Fibroblast of skin of abdomen (primary cell): ENCODE measurements at regions not wholly inside any gene's neighbourhood (a gene's known extent, or its start where the extent isn't known, plus 50 kb on each side); places are given as distances from the start of the nearest gene placed in this dataset.

Experiments used
- DNase-seq: peaks from one replicate; pipeline ENCODE4 v3.0.0-alpha.2; 2013

GRCh38 chr19:29293292-29293691 lies 80.3 kb upstream of the UQCRFS1 start:
- DNase-seq: no peak

GRCh38 chr19:29293736-29294342 lies 80.9 kb upstream of the UQCRFS1 start:
- DNase-seq: peak; percentile 4

GRCh38 chr19:29294343-29294811 lies 81.4 kb upstream of the UQCRFS1 start:
- DNase-seq: peak; percentile 36

- no peak for DNase-seq
Measured at GRCh38 chr19:29295285-29295684, 82.3 kb upstream of the UQCRFS1 start.

- no peak for DNase-seq
Measured at GRCh38 chr19:29297381-29297780, 84.4 kb upstream of the UQCRFS1 start.

GRCh38 chr19:29299416-29300380 lies 86.7 kb upstream of the UQCRFS1 start:
- DNase-seq: no peak

GRCh38 chr19:29302002-29302928 lies 89.3 kb upstream of the UQCRFS1 start:
- no peak for DNase-seq

GRCh38 chr19:29303069-29303718 lies 90.2 kb upstream of the UQCRFS1 start:
- no peak for DNase-seq

GRCh38 chr19:29303719-29304090 lies 90.8 kb upstream of the UQCRFS1 start:
- DNase-seq: no peak

- DNase-seq: no peak
Measured at GRCh38 chr19:29305268-29305667, 92.3 kb upstream of the UQCRFS1 start.

GRCh38 chr19:29308977-29309590 lies 96.1 kb upstream of the UQCRFS1 start:
- DNase-seq: no peak

GRCh38 chr19:29309637-29310036 lies 96.7 kb upstream of the UQCRFS1 start:
- no peak for DNase-seq

- no peak for DNase-seq
Measured at GRCh38 chr19:29311191-29311790, 98.3 kb upstream of the UQCRFS1 start.

GRCh38 chr19:29315556-29316190 lies 102.7 kb upstream of the UQCRFS1 start:
- DNase-seq: no peak

- no peak for DNase-seq
Measured at GRCh38 chr19:29318581-29318980, 105.6 kb upstream of the UQCRFS1 start.

- no peak for DNase-seq
Measured at GRCh38 chr19:29320086-29320485, 107.1 kb upstream of the UQCRFS1 start.

GRCh38 chr19:29320618-29321017 lies 107.7 kb upstream of the UQCRFS1 start:
- DNase-seq: no peak

- no peak for DNase-seq
Measured at GRCh38 chr19:29321116-29321515, 108.2 kb upstream of the UQCRFS1 start.

- no peak for DNase-seq
Measured at GRCh38 chr19:29323021-29323430, 110.1 kb upstream of the UQCRFS1 start.

- no peak for DNase-seq
Measured at GRCh38 chr19:29323440-29324290, 110.7 kb upstream of the UQCRFS1 start.
